OCI-LY7 (cell line): ENCODE measurements at regions not wholly inside any gene's neighbourhood (a gene's known extent, or its start where the extent isn't known, plus 50 kb on each side); places are given as distances from the start of the nearest gene placed in this dataset.

Experiments used
- BruUV-seq: library from RNA; stranded (reverse); fragments of 400-500 nt; replicated peaks from 2 replicates; lab custom pipeline; 2021; lab: Mats Ljungman, UMichigan
- CTCF ChIA-PET: fragments of 300-600 bp; sonication (Branson Sonifier 250); formaldehyde crosslinking; loops from one replicate; lab custom pipeline; 2022; ENCODE audit warnings: antibody characterized with exemption; ENCODE audit not compliant: unreplicated experiment; lab: Charles Lee
- POLR2A ChIA-PET: fragments of 300-600 bp; sonication (Branson Sonifier 250); formaldehyde crosslinking; loops from one replicate; lab custom pipeline; 2022; ENCODE audit warnings: antibody characterized with exemption; lab: Charles Lee
- DNase-seq: peaks from one replicate; pipeline ENCODE4 v3.0.0-alpha.2; 2015; ENCODE audit warnings: low spot score
- H2AFZ ChIP-seq: fragments of 200-600 bp; sonication (generic), shearing (Covaris generic); 2 replicates; pipeline ENCODE4 v1.6.1; 2014; ENCODE audit warnings: mild to moderate bottlenecking, antibody characterized with exemption, low read length, moderate library complexity
- H3K27ac ChIP-seq: fragments of 200-600 bp; sonication (generic); 2 replicates; pipeline ENCODE4 v1.5.1; 2014; ENCODE audit warnings: mixed run types, low read depth, mild to moderate bottlenecking, moderate library complexity, low read length, inconsistent platforms; ENCODE audit not compliant: poor library complexity, severe bottlenecking
- H3K36me3 ChIP-seq: fragments of 200-600 bp; sonication (generic); 2 replicates; pipeline ENCODE4 v1.6.1; 2014; ENCODE audit warnings: mild to moderate bottlenecking, antibody characterized with exemption, low read length, moderate library complexity, mixed read lengths; ENCODE audit not compliant: insufficient read depth
- H3K4me1 ChIP-seq: fragments of 200-600 bp; sonication (generic); 2 replicates; pipeline ENCODE4 v1.5.1; 2014; ENCODE audit warnings: mild to moderate bottlenecking, low read length; ENCODE audit not compliant: insufficient read depth, poor library complexity, severe bottlenecking
- H3K4me2 ChIP-seq: fragments of 200-600 bp; sonication (generic); 2 replicates; pipeline ENCODE4 v1.6.1; 2014; ENCODE audit warnings: mild to moderate bottlenecking, low read length
- H3K4me3 ChIP-seq: fragments of 200-600 bp; sonication (generic); 2 replicates; pipeline ENCODE4 v1.5.1; 2014; ENCODE audit warnings: mild to moderate bottlenecking, low read depth, low read length; ENCODE audit not compliant: poor library complexity, severe bottlenecking
- H3K79me2 ChIP-seq: fragments of 200-600 bp; sonication (generic); 2 replicates; pipeline ENCODE4 v1.6.1; 2016; ENCODE audit warnings: low read depth, mild to moderate bottlenecking, low read length, moderate library complexity, mixed read lengths; ENCODE audit not compliant: insufficient read depth
- H3K9me2 ChIP-seq: fragments of 200-600 bp; sonication (generic); 2 replicates; pipeline ENCODE4 v1.6.1; 2016; ENCODE audit warnings: mild to moderate bottlenecking, low read length, mixed read lengths; ENCODE audit not compliant: insufficient read depth
- H3K9me3 ChIP-seq: fragments of 200-600 bp; sonication (generic); 2 replicates; pipeline ENCODE4 v1.6.1; 2014; ENCODE audit warnings: mild to moderate bottlenecking, mixed run types, low read length, mixed read lengths
- H4K20me1 ChIP-seq: fragments of 200-600 bp; sonication (generic); 2 replicates; pipeline ENCODE4 v1.6.1; 2014; ENCODE audit warnings: mild to moderate bottlenecking, antibody characterized with exemption, low read length, moderate library complexity, mixed read lengths; ENCODE audit not compliant: insufficient read depth
- CTCF ChIP-seq: fragments of 200-600 bp; sonication (generic); conservative IDR thresholded peaks from 2 replicates; pipeline ENCODE4 v1.5.1; 2014; ENCODE audit warnings: mild to moderate bottlenecking, antibody characterized with exemption, low read length, moderate library complexity, mixed read lengths
- EZH2phosphoT487 ChIP-seq: fragments of 200-600 bp; sonication (generic); IDR thresholded peaks from 2 replicates; pipeline ENCODE4 v1.6.1; 2018; ENCODE audit warnings: low read depth, borderline replicate concordance, mild to moderate bottlenecking, mixed run types, antibody characterized with exemption, low read length, moderate library complexity, mixed read lengths
- intact Hi-C: fragments of 100-400 bp; cut with micrococcal nuclease; formaldehyde crosslinking; loops from one replicate; pipeline ENCODE4 v1.10.0; 2022; ENCODE audit not compliant: unreplicated experiment

GRCh38 chr14:34368115-34368970 is 93.7 kb downstream of the SPTSSA start:
- Histone ChIP-seq H3K4me3 (no peak overlapping the region), H3K9me2 (no peaks in the 10 kb centered on the region), H3K36me3 (no peaks in the 10 kb centered on the region), H3K27ac (no peak overlapping the region), H3K4me1 (no peaks in the 10 kb centered on the region), H3K4me2 (no peak overlapping the region), H4K20me1 (no peaks in the 10 kb centered on the region), H3K79me2 (no peaks in the 10 kb centered on the region), H2AFZ (no peak overlapping the region), H3K9me3 (no peaks in the 10 kb centered on the region)
- no peak for DNase-seq
- POLR2A ChIA-PET: no interaction called here
- CTCF ChIA-PET: no interaction called here
- no TSS peak for BruUV-seq
- intact Hi-C loops: no loop called here
- TF ChIP-seq CTCF (no peak), EZH2phosphoT487 (no peak)

- H3K36me3 ChIP-seq: no peaks in the 10 kb centered on the region
- no peak overlapping the region for H2AFZ ChIP-seq
- intact Hi-C loops: no loop called here
- TF ChIP-seq EZH2phosphoT487: no peak
- no peak for TF ChIP-seq CTCF
- no peak overlapping the region for H3K4me3 ChIP-seq
- BruUV-seq: no TSS peak
- no peak overlapping the region for H3K4me2 ChIP-seq
- H3K9me2 ChIP-seq: no peaks in the 10 kb centered on the region
- H3K27ac ChIP-seq: no peak overlapping the region
- no peaks in the 10 kb centered on the region for H3K4me1 ChIP-seq
- H4K20me1 ChIP-seq: no peaks in the 10 kb centered on the region
- no peaks in the 10 kb centered on the region for H3K79me2 ChIP-seq
- POLR2A ChIA-PET: interaction anchor here (0.6 kb wide), 1 partner anchor 158 kb away, joined by 5 read pairs; no protein-coding TSS in a partner anchor
- no peaks in the 10 kb centered on the region for H3K9me3 ChIP-seq
- CTCF ChIA-PET: no interaction called here
- DNase-seq: no peak
Measured at GRCh38 chr14:34365309-34365915, 96.6 kb downstream of the SPTSSA start.

GRCh38 chr14:34364201-34364600 is 97.8 kb downstream of the SPTSSA start:
- BruUV-seq: no TSS peak
- Histone ChIP-seq H3K36me3 (no peaks in the 10 kb centered on the region), H3K4me2 (no peak overlapping the region), H3K9me3 (no peaks in the 10 kb centered on the region), H3K4me1 (no peaks in the 10 kb centered on the region), H3K9me2 (no peaks in the 10 kb centered on the region), H3K79me2 (no peaks in the 10 kb centered on the region), H2AFZ (no peak overlapping the region), H3K4me3 (no peak overlapping the region), H3K27ac (no peak overlapping the region), H4K20me1 (no peaks in the 10 kb centered on the region)
- CTCF ChIA-PET: no interaction called here
- no peak for DNase-seq
- intact Hi-C loops: no loop called here
- POLR2A ChIA-PET: no interaction called here
- TF ChIP-seq CTCF (no peak), EZH2phosphoT487 (no peak)
